H1 (cell line): ENCODE measurements at regions not wholly inside any gene's neighbourhood (a gene's known extent, or its start where the extent isn't known, plus 50 kb on each side); places are given as distances from the start of the nearest gene placed in this dataset.

Source experiments
- POLR2A ChIP-seq, 2 experiments: IDR thresholded peaks; 1 replicate in 1 of 2; 2 replicates in 1 of 2; pipeline ENCODE4 v1.6.1; 2011; ENCODE audit warnings: low read depth in 2 of 2, low read length in 2 of 2, mild to moderate bottlenecking in 2 of 2; ENCODE audit errors: control extremely low read depth in 1 of 2
- POLR2AphosphoS5 ChIP-seq: IDR thresholded peaks from 2 replicates; pipeline ENCODE4 v1.6.1; 2011; ENCODE audit warnings: low read depth, low read length
- TAF1 ChIP-seq: IDR thresholded peaks from 2 replicates; pipeline ENCODE4 v1.6.1; 2011; ENCODE audit warnings: mild to moderate bottlenecking, low read depth, low read length
- TAF7 ChIP-seq: optimal IDR thresholded peaks from 2 replicates; pipeline ENCODE3; 2011; ENCODE audit warnings: low read depth, mild to moderate bottlenecking, inconsistent platforms, low read length, moderate library complexity, borderline replicate concordance
- TF ChIP-seq, protein P1 (sequence below), 3 experiments: IDR thresholded peaks; 1 replicate in 2 of 3; 2 replicates in 1 of 3; pipeline versions ENCODE4 v1.5.1 to v1.6.1; 2011; ENCODE audit warnings: low read length in 3 of 3, mild to moderate bottlenecking in 3 of 3, inconsistent platforms in 2 of 3, low read depth in 1 of 3, moderate library complexity in 1 of 3; ENCODE audit not compliant: insufficient read depth in 1 of 3; ENCODE audit errors: control extremely low read depth in 1 of 3

DNA sequence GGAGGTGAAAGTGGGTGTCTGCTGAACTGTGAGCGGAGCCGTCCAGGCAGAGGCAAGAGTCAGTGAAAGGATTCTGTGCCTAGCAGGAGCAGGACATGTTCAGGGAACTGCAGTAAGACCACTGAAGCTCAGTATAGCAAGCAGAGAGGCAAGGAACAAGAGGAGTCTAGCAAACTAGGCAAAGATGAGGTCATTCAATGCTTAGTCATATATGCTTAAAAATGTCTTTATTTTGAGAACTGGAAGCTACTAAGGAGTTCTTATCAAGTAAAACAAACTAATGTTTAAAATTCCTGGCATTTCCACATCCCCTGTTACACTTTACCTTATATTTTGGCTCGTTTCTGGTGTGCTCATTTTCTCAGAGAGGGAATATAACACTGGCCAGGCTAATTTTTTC, 913.4 kb downstream of the CBLN2 start:
- TF ChIP-seq, protein P1, sequence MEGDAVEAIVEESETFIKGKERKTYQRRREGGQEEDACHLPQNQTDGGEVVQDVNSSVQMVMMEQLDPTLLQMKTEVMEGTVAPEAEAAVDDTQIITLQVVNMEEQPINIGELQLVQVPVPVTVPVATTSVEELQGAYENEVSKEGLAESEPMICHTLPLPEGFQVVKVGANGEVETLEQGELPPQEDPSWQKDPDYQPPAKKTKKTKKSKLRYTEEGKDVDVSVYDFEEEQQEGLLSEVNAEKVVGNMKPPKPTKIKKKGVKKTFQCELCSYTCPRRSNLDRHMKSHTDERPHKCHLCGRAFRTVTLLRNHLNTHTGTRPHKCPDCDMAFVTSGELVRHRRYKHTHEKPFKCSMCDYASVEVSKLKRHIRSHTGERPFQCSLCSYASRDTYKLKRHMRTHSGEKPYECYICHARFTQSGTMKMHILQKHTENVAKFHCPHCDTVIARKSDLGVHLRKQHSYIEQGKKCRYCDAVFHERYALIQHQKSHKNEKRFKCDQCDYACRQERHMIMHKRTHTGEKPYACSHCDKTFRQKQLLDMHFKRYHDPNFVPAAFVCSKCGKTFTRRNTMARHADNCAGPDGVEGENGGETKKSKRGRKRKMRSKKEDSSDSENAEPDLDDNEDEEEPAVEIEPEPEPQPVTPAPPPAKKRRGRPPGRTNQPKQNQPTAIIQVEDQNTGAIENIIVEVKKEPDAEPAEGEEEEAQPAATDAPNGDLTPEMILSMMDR (IDR thresholded peaks at IDR 0.05; ENCODE audit: control extremely low read depth in 1 of 3, insufficient read depth in 1 of 3, low read depth in 1 of 3, low read length in 3 of 3) = no peak
- TF ChIP-seq TAF1 = no peak
- no peak for TF ChIP-seq POLR2A (IDR thresholded peaks at IDR 0.05; ENCODE audit: control extremely low read depth in 1 of 2, low read depth in 2 of 2, low read length in 2 of 2)
- no peak for TF ChIP-seq TAF7
- TF ChIP-seq POLR2AphosphoS5 = no peak
